HG03354 (cell line): ENCODE measurements at regions not wholly inside any gene's neighbourhood (a gene's known extent, or its start where the extent isn't known, plus 50 kb on each side); places are given as distances from the start of the nearest gene placed in this dataset.

ENCODE experiments used
- ATAC-seq: cut with Tn5 transposase; IDR thresholded peaks from one replicate; pipeline ENCODE4 v1.9.1; 2021; ENCODE audit warnings: mild to moderate bottlenecking; ENCODE audit not compliant: unreplicated experiment, poor library complexity, severe bottlenecking

DNA sequence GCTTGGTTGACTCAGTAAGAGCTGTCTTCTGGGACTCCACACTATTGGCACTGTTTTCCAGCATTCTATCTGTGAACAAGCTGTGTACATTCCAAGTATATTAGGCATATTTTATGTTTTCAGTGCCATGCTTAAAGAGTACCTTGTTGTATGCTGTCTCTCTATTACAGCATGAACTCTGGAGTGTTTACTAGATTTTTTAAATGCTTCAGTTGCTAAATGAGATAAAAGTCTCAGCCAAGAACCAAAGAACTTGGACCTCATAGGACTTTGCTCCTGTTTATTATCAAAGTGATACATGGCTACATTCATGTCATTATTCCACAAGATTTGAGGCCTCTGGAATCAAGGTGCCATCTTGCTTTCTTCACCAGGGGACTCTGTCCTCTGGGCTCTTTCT is 167.2 kb downstream of the C9orf152 start:
- no peak for ATAC-seq

DNA sequence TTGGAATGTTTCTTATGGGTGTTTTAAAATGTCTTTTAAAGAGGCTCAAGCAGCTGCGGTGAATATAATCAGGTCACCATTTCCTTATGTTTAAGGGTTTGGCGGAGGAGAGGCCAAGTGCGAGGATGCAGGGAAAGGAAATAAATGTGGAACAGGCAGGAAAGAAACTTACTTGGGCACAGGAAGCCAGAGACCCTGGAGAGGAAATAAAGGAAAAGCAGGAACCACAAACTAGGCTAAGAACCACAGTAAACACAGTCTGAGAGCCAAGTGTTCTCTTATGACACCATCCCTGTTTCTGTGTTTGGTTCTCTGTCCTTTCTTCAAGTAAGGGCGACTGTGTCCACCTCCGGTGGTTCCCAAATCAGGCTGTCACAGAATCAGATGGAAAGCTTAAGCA is 166.5 kb downstream of the C9orf152 start:
- ATAC-seq = no peak

DNA sequence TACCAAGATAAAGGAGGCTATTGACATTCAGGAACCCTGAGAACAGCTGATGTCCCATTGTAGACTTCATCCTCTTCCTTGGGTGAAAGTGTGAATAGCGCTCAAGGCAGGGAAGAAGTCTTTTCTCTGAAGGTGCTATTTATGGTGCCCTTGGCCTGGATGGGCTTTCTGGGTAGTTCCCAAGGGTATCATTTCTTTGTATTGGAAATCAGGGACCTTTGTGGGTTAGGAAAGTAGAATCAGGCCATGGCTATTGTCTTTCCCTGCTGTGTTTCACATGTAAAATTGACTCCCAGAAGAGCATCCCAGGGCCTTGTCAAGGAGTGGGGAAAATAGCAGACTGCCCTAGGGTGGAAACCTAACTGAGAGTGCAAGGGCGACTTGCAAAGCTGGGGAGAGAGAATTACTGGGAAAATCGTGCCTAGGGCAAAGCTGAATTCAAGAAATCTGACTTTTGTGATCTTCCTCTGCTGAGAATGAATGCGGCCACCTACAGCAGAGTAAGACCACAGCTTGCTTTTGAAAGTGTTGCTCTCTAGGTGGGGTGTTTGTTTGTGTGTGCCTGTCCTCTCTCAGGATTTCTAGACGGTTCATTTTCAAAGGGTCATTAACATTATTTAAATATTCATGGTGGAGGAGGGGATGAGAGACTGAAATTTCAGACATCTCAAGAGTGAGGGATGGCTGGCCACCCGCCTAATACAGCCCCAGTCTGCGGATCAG is 160.6 kb downstream of the C9orf152 start:
- no peak for ATAC-seq

DNA sequence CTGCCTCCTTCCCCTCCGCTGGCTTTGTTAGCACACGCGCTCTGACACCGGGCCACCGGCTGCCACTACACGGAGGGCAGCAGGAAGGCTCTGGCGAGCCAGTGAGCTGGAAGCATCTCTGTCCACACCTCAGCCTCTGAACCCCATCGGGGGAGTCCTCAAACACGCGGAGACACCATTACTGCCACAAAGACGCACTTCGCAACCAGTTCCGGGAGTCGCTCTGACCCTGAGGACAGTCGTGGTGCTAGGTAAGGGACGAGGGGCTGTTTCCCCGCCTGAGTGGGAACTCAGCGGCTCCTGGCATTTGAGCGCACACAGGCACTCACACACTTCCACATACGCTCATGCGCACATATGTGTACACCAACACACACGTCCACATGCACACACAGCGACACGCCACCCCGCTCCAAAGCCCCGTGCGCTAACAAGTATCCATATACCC is 160.0 kb downstream of the C9orf152 start:
- peak; percentile 34 for ATAC-seq

DNA sequence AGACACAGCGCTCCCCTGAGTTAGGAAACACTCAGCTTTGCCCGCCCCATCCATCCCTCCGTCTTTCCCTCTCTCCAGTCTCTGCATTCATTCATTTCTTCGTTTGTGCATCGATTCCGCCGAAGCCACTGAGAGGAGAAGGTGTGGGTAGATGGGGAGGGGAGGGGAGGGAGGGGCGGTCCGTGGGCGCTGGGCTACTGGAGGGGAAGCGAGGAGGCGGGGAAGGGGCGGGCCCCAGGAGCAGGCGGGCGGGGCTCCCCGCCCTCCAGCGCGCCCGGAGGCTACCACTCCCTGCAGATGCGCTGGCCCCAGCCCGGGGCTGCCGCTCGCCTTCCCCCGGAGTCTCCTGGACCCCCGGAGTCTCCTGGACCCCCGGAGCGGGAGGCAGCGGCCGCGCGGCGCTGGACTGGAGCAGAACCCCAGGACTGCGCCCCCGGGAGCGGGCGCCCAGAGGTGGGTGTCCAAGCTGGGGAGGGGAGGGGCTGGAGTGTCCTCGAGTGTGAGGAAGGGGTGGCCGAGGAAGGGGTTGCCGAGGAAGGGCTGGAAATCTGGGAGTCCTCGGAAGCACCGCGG is 159.5 kb downstream of the C9orf152 start:
- peak; percentile 78 for ATAC-seq

DNA sequence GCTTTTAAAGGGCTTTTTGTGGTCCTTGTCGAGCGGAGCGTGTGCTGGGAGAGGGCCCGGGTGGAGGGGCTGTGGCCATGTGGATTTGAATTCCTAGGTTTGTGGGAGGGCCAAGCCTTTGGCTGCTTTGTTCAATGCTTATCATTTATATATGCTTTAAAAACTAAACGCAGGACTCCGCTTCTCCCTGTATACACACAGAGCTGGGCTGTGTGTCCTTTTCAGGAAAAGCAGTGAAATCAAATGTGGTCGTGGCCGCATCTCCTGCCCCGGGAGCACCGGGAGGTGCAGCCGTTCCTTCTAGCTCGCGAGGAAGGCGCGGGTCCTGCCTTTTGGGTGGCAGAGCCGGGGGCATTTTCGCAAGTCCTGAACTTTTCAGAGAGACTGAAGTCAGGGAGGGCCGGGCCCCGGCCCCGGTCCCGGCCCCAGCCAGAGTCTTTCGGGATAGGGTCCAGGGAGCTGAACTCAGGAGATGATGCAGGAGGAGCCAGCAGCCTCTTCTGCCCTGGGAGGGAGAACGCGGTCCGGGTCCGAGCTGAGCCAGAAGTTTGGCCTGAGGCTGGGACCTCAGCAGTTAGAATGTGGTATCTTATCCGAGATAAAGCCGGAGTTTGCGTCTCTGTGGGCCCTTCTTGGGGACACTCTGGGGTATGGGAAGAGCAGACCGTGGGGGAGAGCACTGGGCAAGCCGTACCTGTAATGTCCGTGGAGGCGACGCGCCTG is 158.8 kb downstream of the C9orf152 start:
- ATAC-seq = peak; percentile 28

DNA sequence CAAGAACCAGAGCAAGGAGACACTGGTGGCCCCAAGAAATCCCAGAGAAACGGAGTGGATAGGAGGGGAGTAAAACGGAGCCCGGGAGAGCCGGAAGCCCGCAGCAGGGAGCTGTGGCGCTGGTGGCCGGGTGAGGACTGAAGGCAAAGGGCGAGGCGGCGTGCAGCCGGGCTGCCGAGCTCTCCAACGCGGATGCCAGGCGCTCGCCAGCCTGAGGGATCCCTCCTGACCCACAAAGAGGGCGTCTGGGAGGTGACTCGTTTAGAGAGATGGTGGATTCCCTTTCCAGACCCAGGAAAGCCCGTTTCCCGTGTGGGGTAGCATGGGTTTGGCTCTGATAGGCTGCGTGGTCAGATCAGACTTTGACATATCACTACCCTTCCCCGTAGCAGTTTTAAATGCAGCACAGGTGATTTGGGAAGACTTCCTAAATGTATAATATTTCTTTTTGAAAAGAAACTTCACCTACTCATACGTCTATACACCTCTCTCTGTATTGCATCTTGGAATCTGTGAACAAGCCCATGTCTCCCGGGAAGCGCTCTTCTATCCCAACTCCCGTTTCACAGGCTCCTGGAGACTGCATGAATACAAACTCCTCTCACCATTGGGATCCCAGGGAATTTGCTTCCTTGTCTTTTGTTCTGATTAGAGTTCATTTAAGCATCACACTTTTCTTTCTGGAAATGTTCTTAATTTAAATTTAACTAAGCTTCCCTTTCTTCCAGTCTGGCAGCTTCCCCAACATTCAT is 158.1 kb downstream of the C9orf152 start:
- peak; percentile 27 for ATAC-seq

DNA sequence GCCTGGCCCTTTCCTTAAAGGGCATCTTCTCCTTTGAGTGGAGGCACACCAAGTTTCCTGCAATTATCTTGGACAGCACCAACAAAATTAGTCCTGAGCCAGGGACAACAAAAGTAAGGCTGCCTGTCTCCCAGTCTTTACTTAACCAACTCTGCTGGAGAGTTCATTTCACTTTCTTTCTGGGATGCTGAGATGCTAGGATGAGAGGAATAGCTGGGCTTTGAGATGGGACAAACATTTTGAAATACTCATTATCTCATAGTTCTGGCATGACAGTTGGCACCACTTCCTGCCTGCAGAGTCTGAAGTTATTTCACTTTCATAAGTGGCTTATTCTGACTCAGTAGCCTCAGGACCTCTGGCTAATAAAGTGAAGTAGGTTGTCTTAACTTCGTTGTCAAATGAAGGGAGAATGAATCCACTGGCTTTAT is 157.0 kb downstream of the C9orf152 start:
- ATAC-seq = peak; percentile 59

DNA sequence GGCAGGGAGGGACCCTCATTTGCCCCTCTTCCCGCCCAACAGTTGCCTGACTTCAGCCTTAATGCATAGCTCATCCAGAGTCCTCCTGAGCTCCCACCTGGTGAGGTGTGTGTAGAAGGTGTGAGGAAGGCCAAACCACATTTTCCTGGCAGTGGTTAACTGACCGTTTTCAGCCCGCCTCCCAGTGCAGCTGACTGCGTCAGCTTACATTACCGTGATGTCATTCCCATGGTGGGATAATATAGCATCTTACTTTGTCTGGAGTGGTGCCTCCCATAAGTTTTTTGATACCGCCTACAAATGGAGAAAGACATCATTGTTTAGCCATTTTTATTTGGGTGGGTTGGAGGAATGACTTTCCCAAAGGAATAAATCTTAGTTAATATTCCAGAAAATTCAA is 151.9 kb downstream of the C9orf152 start:
- no peak for ATAC-seq

DNA sequence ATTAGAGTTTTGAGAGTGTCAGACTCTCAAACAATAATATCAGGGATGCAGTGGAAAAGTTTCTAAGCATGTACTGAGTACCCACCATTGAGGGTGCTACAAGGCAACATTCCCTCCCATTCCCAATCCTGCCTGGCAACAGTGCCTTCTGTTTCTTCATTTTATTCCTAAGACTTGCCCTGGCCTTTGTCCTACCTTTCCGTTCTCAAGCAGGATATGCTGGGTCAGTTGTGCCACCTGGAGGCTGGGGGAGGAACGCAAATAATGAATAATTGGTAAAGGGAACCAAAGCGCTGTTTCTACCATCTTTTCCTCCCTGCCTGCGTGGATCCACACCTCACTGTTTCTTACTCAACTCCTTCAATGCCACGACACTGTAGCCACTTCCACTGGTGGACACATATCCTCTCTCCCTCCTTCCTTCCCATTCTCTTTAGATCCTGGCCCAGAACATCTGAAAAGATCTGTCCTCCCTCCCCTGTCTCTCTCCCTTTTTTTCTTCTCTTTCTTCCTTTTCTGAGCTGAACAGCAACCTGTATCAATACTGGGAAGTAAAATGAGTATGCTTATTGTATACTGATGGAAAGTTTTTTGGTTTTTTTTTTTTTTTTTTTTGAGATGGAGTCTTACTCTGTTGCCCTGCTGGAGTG is 149.5 kb downstream of the C9orf152 start:
- ATAC-seq = peak; percentile 77

DNA sequence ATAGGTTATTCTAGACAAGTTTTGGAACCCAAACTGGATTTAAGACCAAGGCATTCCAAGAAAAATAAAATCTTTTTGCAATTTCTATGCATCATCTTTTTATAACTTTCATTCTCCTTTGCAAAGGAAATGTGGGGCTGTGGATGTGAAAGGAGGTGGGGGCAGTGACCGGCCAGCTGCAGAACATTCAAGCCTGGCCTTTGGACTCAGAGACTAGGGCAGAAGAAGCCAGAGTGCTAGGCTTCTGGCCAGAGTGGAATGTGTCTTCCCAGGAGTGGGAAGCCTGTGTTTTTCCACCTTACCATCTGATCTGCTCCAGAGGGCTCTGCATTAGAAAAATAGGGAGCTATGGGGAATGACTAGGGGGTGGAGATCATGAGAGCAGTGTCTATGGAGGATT is 148.5 kb downstream of the C9orf152 start:
- no peak for ATAC-seq

DNA sequence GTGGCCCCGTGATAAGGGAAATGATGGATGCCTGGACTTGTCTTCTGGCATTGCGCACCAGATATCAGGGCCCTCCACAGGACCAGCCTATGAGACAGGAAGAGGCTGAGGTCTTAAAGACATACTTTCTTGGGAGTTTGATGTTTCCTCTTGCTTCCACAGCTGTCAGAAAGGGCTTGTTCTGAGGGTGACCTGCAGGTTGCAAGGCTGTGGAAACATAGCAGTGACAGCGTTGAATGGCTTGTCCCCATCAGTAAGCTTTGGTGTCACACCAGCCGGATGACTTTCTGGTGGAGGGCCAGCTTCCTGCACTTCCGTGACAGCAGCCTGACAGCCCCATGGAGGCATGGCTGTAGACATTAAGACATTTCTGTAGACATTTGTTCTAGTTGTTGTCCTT is 143.2 kb downstream of the C9orf152 start:
- peak; percentile 72 for ATAC-seq

DNA sequence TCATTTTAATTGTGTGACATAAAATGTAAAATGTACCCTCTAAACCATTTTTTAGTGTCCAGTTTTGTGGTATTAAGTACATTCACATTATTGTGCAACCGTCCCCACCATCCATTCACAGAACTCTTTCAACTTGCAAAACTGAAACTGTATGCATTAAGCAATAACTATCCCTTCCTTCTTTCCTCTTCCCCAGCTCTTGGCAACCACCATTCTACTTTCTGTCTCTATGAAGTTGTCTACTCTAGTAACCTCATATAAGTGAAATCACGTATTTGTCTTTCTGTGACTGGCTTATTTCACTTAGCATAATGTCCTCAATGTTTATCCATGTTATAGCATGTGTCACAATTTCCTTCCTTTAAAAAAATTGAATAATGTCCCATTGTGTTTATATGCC is 142.4 kb downstream of the C9orf152 start:
- ATAC-seq = peak; percentile 80

DNA sequence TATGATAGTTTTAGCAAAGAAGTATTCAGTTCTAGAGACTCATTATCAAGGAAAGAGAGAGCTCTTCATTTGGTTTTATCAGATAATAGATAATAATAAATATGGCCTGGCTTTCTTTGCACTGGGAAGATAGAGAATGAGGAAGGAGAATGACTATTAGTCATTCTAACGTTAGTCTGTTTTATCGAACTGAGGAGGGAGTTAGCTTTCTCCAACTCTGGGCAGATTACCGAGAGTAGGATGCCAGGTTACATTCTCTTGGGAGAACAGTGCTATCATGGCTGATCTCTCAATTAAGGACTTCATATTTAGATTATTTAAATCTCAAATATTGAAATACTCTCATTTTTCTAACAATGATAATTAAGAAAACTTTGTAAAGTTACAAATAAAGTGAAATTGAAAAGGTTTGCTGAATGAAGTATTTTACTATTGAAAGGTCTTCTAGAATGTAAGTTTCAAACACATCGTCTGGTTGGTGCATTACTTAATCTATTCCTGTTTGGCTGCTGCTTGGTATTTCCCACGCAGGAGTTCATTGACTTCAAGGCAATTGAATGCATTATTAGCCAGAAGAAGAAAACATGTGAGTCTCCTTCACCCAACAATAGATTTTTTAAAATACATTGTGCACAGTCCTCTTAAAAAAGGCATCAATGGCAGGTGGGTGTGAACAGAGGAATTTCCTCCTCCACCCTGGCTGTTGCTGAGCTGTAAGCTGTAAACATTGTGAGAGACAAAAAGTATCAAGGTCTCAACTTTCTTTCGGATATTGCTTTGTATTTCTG is 140.8 kb downstream of the C9orf152 start:
- no peak for ATAC-seq

DNA sequence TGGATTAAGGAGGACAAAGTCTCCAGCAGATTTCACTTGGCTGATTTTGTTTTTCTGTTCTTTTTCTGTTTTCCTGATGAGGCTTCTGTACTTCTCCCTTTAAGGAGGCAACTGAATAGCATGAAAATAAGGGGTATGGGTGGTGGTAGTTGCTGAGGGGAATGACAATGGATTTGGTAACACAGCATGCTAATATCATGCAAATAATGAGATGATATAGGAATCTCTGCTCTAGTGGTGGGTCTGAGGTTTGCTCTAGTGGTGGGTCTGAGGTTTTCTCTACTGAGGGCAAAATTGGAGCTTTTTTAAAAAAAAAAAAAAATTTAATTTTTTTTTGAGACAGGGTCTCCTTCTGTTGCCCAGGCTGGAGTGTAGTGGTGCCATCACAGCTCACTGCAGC is 139.7 kb downstream of the C9orf152 start:
- no peak for ATAC-seq

DNA sequence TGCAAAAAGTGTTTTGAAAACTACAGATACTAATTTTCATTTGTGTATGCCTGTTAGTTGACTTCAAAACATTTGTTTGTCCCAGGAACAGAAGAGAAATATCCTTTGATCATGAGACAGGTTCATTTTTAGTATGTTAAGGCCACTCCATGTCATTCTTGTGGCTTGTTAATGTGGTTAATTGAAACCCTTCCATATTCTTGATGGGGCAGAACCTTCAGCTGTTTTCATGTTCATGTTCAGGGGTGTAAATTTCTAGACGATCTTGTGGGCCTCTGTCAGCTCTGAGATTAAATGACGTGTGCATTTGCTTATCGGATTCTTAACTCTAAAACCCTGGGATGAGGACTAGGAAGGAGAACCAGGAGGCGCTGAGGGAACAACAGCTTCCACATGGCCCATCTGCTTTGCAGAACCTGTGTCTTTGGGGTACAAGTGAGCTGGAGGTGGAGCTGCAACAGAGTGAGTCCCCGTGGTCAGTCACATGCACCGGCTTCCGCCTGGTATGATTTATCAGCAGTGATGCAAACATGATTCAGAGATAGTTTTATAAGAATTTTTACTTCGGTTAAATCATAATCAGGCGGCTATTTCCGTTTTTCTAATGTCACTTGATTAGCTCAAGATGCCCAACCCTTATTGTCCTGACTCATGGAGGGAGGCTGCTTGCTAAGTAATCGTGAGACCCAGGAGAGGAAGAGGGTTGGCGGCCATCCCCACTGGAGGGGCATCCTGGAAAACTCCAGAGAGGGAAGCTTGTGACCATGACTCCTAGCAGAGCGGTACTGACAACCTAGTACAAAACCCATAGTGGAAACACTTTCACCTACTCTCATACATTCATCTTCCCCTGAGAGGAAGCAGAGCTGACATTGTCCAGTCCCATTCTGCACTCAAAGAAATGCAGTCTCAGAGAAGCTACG is 138.4 kb downstream of the C9orf152 start:
- no peak for ATAC-seq

DNA sequence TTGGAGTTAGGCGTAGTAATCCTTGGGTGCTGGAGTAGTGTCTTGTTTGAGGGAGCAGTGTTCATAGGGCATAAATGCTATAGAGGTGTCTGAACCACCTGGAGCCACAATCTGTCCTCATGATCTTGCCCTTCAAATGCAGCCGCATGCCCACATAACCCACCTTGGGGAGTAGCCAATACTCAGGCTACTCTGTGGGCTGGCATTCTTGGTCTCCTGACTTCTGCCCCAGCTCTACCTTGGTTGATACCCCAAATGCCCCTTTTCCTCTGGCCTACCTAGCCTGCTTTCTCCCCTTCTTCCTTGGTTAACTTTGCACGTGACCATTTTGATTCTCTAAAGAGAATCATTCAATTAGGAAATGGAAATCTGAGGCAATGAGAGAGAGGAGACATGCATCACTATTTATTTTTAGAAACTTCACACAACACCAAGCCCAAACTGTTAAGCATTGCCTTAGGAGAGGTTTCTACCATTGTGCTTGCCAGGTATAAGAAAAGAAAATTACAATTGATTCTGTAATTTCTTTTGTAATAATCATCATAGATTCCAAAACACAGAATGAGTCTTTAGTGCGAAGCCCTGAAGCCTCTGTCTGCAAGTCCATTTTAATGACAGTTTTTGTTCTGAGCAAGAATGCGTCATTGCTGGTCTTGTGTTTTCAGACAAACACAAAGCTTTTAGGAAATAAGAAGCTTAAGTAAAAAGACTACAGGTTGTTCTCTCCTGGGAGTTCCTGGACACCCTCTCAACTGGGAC is 135.2 kb downstream of the C9orf152 start:
- no peak for ATAC-seq
